ENCODE measurements at regions not wholly inside any gene's neighbourhood (a gene's known extent, or its start where the extent isn't known, plus 50 kb on each side); places are given as distances from the start of the nearest gene placed in this dataset.

DNA sequence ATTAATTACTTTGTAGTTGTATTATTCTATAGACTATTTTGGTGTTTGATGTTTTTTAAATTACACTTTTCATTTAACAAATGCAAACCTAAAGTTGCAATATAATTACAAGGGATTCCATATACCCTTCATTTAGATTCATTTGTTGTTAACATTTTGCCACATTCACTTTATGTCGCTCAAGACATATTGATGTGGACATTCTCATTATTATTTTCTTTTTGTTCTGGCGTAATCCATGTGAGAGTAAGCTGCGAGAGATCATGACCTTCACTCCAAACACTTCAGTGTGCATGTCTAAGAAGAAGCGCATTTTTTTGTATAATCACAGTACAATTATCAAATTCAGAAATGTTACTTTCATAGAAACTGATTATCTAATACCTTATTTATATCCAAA is 280.6 kb downstream of the CALCRL start:
- TF ChIP-seq, protein P1, sequence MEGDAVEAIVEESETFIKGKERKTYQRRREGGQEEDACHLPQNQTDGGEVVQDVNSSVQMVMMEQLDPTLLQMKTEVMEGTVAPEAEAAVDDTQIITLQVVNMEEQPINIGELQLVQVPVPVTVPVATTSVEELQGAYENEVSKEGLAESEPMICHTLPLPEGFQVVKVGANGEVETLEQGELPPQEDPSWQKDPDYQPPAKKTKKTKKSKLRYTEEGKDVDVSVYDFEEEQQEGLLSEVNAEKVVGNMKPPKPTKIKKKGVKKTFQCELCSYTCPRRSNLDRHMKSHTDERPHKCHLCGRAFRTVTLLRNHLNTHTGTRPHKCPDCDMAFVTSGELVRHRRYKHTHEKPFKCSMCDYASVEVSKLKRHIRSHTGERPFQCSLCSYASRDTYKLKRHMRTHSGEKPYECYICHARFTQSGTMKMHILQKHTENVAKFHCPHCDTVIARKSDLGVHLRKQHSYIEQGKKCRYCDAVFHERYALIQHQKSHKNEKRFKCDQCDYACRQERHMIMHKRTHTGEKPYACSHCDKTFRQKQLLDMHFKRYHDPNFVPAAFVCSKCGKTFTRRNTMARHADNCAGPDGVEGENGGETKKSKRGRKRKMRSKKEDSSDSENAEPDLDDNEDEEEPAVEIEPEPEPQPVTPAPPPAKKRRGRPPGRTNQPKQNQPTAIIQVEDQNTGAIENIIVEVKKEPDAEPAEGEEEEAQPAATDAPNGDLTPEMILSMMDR (IDR thresholded peaks at IDR 0.05): no peak
- no peak for TF ChIP-seq POLR2A (IDR thresholded peaks at IDR 0.05)
